ENCODE measurements at regions not wholly inside any gene's neighbourhood (a gene's known extent, or its start where the extent isn't known, plus 50 kb on each side); places are given as distances from the start of the nearest gene placed in this dataset.

GRCh38 chr12:115882936-115883335, 394.6 kb downstream of the MED13L start:
- no peak overlapping the region for H3K4me3 ChIP-seq (ENCODE audit: control insufficient read depth, low read depth, low read length)
- no peak for DNase-seq (ENCODE audit: low read depth)
- TF ChIP-seq CTCF (IDR thresholded peaks at IDR 0.05; ENCODE audit: control insufficient read depth, insufficient read depth, low read depth, low read length, missing control alignments): no peak

DNA sequence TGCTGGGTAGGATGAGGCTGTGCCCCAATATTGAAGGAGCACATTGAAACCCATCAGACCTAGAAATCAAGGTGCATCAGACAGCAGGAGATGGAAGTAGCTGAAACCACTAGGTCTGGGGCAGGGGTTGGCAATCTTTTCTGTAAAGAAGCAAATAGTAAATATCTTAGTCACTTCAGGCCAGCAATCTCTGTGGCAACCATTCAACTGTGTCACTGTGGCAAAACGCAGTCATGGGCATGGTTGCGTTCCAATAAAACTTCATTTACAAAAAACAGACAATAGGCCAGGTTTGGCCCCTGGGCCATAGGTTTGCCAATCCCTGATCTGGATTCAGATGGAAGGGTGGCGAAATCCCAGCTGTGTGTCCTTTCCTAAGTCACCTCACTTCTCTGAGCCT, 397.3 kb downstream of the MED13L start:
- DNase-seq (ENCODE audit: low read depth): no peak
- no peak for TF ChIP-seq CTCF (IDR thresholded peaks at IDR 0.05; ENCODE audit: control insufficient read depth, insufficient read depth, low read depth, low read length, missing control alignments)
- H3K4me3 ChIP-seq (ENCODE audit: control insufficient read depth, low read depth, low read length): no peak overlapping the region

GRCh38 chr12:115879354-115879753, 398.1 kb downstream of the MED13L start:
- no peak for TF ChIP-seq CTCF (IDR thresholded peaks at IDR 0.05; ENCODE audit: control insufficient read depth, insufficient read depth, low read depth, low read length, missing control alignments)
- H3K4me3 ChIP-seq (ENCODE audit: control insufficient read depth, low read depth, low read length): no peak overlapping the region
- DNase-seq (ENCODE audit: low read depth): no peak

GRCh38 chr12:115873451-115874082, 403.9 kb downstream of the MED13L start:
- no peak for TF ChIP-seq CTCF (IDR thresholded peaks at IDR 0.05; ENCODE audit: control insufficient read depth, insufficient read depth, low read depth, low read length, missing control alignments)
- no peak overlapping the region for H3K4me3 ChIP-seq (ENCODE audit: control insufficient read depth, low read depth, low read length)
- no peak for DNase-seq (ENCODE audit: low read depth)

- H3K4me3 ChIP-seq (ENCODE audit: control insufficient read depth, low read depth, low read length): no peak overlapping the region
- no peak for TF ChIP-seq CTCF (IDR thresholded peaks at IDR 0.05; ENCODE audit: control insufficient read depth, insufficient read depth, low read depth, low read length, missing control alignments)
- no peak for DNase-seq (ENCODE audit: low read depth)
These were observed 404.6 kb downstream of the MED13L start for GRCh38 chr12:115872919-115873357.

DNA sequence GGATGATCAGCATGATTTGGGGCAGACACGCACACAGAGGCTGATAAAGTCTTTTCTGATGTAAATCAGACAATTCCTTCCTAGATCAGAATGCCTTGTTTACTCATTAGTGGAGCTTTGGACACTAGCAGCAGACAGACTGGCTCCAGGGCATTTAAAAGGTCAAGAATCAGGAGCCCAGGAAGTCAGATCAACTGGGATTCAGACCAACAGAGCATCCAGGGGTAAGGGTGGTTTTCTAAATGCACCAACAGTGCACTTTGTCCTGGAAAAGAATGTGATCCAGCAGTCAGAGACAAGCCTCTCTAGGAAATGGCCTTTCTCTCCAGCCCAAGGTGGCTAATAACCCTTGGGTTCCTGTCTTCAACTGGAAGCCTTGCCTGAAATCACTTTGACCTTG, 405.3 kb downstream of the MED13L start:
- no peak overlapping the region for H3K4me3 ChIP-seq (ENCODE audit: control insufficient read depth, low read depth, low read length)
- no peak for DNase-seq (ENCODE audit: low read depth)
- TF ChIP-seq CTCF (IDR thresholded peaks at IDR 0.05; ENCODE audit: control insufficient read depth, insufficient read depth, low read depth, low read length, missing control alignments): no peak
